Stimulated activated CD4-positive, alpha-beta T cell treated with anti-CD3 and anti-CD28 coated beads, Interleukin-12 subunit alpha, Interleukin-12 subunit beta, amount 100 ng/mL, for 4 hours (primary cell): ENCODE measurements at regions not wholly inside any gene's neighbourhood (a gene's known extent, or its start where the extent isn't known, plus 50 kb on each side); places are given as distances from the start of the nearest gene placed in this dataset.
"Not testable (repeated sequence)": the region's sequence is repeated elsewhere in the genome, so short reads cannot be mapped to it uniquely, and the experiment has no call there.

ENCODE experiments used
- DNase-seq: peaks from one replicate; pipeline ENCODE4 v3.0.0-alpha.2; 2020

DNA sequence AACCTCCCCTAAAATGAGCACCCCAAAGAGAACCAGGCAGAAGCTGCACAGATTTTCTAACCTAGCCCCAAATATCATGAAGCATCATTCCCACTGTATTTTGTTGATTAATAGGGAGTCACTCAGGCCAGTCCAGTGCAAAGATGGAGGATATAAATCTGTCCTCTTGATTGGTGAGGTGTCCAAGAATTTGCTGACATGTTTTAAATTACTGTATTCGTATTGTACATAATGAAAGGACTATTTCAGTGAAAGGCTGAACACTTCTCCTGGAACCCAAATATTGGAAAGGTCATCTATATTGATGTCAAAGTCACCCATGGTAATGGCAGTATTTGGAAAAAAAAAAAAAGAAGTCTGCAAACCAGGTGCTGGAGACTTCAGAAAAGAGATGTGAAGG is 477.5 kb downstream of the RMST start:
- no peak for DNase-seq

DNA sequence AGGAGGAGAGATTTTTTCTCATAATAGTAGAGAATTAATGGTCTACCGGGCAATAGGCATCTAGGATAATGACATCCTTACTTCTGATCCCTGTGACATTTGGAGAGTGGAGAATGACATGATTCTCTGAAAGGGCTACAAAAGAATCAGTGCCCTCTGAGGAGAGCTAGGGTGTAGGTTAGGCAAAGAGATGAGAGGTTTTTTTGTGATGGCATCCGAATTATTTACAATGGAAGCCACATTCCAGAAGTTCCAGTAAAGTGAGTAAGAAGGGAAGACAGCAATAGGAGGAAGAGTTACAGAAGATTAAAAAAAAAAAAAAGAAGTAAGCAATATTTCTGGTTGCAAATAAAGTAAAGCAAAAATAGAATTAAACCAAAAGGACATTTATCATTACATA is 478.0 kb downstream of the RMST start:
- no peak for DNase-seq

- no peak for DNase-seq
Measured at GRCh38 chr12:97941686-97942354, 479.2 kb downstream of the RMST start.

GRCh38 chr12:97943359-97943758 is 480.8 kb downstream of the RMST start:
- DNase-seq = no peak

DNA sequence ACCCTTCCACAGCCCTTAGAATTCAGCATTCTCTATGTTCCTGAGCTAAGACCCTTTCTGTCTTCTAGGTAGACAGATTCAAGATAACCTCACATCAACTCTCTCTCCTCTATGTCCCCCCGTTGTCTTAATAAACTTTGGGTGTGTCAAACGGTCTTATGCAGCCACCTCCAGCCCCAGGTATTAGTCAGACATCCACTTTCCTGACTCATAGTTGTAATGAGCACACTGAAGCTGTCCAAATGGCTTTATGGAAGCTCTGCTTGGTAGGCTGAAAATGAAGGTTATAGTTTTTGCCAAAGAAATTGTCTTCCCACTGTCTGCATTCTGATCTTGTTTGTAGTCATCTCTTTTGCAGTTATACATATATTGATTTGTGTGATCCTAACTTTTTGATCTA is 482.0 kb downstream of the RMST start:
- no peak for DNase-seq

GRCh38 chr12:97946701-97947100 is 484.1 kb downstream of the RMST start:
- no peak for DNase-seq

DNA sequence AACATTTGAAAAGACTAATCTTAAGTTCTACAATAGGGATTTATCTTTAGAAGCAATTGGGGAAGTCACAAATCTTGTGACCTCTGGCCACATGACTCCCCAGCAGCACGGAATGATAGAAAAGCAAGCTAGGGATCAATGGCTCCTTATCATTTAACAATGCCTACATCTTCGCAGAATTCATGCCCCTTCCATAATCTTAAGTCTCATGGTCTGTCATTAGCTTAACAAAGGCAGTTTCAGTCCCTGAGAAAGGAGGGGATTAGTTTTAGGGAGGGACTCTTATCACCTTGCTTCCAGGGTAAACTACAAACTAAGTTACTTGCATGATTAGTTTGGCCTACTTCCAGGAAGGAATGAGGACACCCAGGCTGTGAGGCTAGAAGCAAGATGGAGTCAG is 486.0 kb downstream of the RMST start:
- no peak for DNase-seq

- no peak for DNase-seq
Measured at GRCh38 chr12:97951239-97951638, 488.6 kb downstream of the RMST start.

DNA sequence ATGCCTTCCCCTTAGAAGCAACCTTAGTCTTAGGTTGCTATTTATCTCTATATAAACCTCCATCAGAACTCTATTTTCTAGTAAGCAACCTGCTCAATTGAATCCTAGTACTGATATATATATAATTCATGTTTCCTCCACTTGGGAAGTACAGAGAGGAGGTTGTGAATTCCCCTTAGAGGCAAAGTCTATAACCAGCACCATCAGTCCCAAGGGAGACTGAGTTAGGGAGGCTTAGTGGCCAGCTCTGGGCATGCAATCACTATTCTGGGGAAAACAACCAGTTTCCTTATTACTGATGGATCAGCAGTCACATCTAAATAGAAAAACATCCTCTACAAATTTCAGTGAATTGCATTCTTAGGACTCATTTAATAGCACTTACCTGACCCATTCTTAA is 489.1 kb downstream of the RMST start:
- no peak for DNase-seq

GRCh38 chr12:97957109-97957508 is 494.5 kb downstream of the RMST start:
- no peak for DNase-seq

DNA sequence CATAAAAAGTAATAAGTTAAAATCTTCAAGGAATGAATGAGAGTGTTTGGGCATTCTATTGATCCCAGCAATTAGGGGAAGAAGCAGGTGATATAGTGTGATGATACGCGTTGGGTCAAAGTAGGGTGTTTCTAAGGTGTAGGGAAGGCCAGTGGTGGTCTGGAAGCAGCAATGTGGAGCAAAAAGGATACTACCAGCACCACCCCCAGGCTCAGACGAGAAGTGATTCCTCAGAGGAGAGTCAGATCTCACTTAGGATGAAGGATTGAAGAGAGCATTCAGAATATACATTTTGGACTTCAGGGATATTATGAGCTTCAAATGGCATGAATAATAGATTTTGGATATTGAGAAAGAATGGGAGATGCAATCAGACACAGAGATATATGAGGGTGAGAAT is 497.6 kb downstream of the RMST start:
- no peak for DNase-seq

DNA sequence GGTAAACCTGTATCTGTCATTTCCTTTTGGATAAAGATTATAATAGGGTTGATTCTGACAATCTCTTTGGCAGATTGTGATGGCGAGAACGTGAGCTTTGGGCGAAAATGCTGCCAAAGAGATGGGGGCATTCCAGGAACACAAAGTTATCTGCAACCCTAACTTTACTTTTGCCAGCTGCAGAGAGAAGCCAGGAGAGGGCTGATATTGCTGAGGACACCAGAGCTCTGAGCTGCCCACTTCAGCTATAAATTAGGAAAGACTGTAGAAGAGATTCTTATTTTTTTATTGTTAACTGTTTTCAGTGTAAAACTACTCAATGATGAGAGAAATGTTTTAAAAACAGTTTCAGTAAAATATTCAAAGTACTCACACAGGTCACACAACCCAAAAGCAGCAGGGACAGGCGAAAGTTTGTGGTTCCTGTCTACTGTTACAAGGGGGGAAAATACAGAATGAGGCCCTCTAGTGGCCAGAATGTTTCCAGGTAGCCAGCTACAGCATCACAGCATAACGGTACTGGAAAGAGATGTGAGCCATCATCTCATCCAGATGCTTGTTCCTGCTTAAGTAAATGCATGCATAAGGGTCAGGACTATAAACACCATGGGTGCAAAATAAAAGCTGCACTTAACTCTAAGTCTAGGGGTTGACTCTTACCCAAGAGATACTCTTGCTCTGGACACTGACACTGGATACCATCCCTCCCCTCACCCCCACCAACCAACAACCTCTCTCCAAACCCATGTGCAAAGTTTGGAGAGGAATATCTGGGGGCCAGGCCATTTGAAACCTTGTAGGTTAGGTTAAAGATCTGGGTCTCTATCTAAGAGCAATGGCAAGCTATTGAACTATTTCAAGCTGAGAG is 498.4 kb downstream of the RMST start:
- no peak for DNase-seq

GRCh38 chr12:97967831-97968230 is 505.2 kb downstream of the RMST start:
- DNase-seq = no peak

DNA sequence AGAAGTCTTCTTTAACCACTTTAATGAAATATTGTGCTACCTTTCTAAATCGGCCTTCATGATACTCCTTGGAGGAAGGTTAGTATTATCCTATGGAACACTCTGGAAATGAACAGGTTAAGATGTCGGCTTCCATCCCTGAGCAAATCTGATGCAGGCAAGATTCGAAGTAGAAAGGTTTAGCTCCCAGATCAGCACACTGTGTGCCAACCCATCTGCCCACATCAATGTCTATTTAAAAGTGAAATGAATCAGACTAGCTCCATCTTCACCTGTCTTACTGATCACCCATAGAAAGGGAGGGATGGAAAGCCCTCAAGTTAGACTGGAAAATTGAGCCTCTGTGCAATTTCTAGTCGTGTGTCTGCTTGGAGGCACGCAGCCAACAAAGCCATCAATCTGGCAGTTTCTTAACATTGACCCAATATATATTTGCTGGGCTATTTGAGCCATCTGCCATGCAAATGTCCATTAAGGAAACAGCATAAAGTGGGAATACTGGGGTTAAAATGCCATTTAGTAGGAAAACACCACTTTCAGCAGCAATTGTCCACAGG is 506.1 kb downstream of the RMST start:
- no peak for DNase-seq

GRCh38 chr12:97977870-97978405 is 515.3 kb downstream of the RMST start:
- DNase-seq = no peak

- DNase-seq = no peak
Measured at GRCh38 chr12:97982684-97983083, 520.1 kb downstream of the RMST start.

DNA sequence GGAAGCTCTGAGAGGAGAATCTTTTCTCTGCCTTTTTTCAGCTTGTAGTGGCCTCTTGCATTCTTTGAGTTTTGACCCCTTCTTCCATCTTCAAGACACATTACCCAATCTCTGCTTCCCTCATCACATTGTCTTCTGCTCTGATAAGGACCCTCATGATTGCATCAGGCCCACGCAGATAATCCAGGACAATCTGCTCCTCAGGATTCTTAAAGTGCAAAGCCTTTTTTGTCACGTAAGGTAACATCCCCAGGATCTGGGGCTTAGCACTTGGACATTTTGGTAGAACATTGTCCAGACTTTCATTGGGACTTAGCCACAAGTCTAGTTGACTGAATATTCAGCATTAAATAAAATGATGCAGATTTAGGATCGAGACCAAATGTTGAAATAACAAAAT is 521.2 kb downstream of the RMST start:
- DNase-seq = no peak

- DNase-seq = no peak
Measured at GRCh38 chr12:97984436-97984835, 521.8 kb downstream of the RMST start.

GRCh38 chr12:97984974-97985580 is 522.5 kb downstream of the RMST start:
- DNase-seq = no peak

DNA sequence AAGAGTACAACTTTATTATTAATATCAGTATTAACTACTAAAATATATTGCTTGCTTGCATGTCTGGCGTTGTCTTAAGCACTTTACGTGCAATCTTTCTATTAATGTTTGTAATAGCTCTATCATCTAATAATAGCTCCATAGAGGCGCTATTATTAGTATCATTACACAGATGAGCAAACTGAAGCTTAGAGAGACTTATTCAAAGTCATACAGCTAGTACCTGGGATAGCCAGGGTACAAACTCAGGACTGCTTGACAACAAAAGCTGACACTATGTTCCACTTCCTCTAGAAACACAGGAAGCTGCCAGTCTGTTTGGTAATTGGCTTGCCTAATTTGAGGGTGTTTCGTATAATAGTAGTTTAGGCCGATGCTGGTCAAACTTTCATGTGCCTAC is 523.2 kb downstream of the RMST start:
- DNase-seq = no peak

DNA sequence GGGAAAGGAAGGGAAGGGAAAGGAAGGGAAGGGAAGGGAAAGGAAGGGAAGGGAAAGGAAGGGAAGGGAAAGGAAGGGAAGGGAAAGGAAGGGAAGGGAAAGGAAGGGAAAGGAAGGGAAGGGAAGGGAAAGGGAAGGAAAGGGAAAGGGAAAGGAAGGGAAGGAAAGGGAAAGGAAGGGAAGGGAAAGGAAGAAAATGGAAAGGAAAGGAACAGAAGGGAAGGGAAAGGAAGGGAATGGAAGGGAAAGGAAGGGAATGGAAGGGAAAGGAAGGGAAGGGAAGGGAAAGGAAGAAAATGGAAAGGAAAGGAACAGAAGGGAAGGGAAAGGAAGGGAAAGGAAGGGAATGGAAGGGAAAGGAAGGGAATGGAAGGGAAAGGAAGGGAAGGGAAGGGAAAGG is 526.0 kb downstream of the RMST start:
- DNase-seq = not testable (repeated sequence)

DNA sequence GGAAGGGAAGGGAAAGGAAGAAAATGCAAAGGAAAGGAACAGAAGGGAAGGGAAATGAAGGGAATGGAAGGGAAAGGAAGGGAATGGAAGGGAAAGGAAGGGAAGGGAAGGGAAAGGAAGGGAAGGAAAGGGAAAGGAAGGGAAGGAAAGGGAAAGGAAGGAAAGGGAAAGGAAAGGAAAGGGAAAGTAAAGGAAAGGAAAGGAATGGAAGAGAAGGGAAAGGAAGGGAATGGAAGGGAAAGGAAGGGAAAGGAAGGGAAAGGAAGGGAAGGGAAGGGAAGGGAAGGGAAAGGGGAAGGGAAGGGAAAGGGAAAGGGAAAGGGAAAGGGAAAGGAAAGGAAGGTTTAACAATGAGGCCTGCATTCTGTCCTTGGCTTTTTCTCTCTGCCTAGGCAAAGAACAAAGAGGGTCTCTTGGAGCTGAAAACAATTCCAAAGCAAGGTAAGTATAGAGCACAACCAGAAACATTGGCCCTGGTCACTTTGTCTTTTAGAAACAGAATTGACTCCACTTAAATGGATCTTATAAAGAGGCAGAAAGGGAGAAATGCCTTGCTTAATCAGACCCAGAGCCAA is 525.9 kb upstream of the TMPO start:
- no peak for DNase-seq
